ENCODE measurements at regions not wholly inside any gene's neighbourhood (a gene's known extent, or its start where the extent isn't known, plus 50 kb on each side); places are given as distances from the start of the nearest gene placed in this dataset.

- no peak overlapping the region for H2BK15ac ChIP-seq (ENCODE audit: low read depth, poor library complexity, severe bottlenecking)
- H3K27me3 ChIP-seq (ENCODE audit: control insufficient read depth in 1 of 2, insufficient read depth in 1 of 2, low read length in 2 of 2): no peaks in the 10 kb centered on the region
- 61% methylated on average over 6 of the region's 6 CpGs for WGBS
- H3K4me1 ChIP-seq (ENCODE audit: control insufficient read depth, insufficient read depth, low read depth, low read length): no peaks in the 10 kb centered on the region
- H2AFZ ChIP-seq (ENCODE audit: low read depth, low read length): no peak overlapping the region
- H4K91ac ChIP-seq (ENCODE audit: low read length): no peak overlapping the region
- H3K4ac ChIP-seq (ENCODE audit: low read depth in 1 of 2, low read length in 2 of 2): no peak overlapping the region
- no peak overlapping the region for H3K23ac ChIP-seq (ENCODE audit: low read length in 2 of 2)
- H2BK5ac ChIP-seq (ENCODE audit: low read depth, low read length, poor library complexity, severe bottlenecking): no peak overlapping the region
- no peak overlapping the region for H2BK12ac ChIP-seq (ENCODE audit: low read length in 2 of 2)
- H3K4me2 ChIP-seq (ENCODE audit: low read length, poor library complexity, severe bottlenecking): no peak overlapping the region
- peak; percentile 19 for DNase-seq
- H3K18ac ChIP-seq (ENCODE audit: low read depth in 1 of 2, low read length in 2 of 2): no peak overlapping the region
- H3K14ac ChIP-seq (ENCODE audit: low read length in 2 of 2): no peak overlapping the region
- H3K79me1 ChIP-seq (replicated peaks; ENCODE audit: low read length, poor library complexity, severe bottlenecking): no peaks in the 10 kb centered on the region
- H4K8ac ChIP-seq (ENCODE audit: low read length): no peak overlapping the region
- no peak overlapping the region for H2AK5ac ChIP-seq (ENCODE audit: low read length, severe bottlenecking)
- no peaks in the 10 kb centered on the region for H3K9me3 ChIP-seq (ENCODE audit: control insufficient read depth, low read length)
- no peak overlapping the region for H2BK120ac ChIP-seq (ENCODE audit: low read depth, low read length)
- H3K27ac ChIP-seq (ENCODE audit: low read length, poor library complexity, severe bottlenecking): no peak overlapping the region
- no peak overlapping the region for H3K9ac ChIP-seq (ENCODE audit: low read length)
- no peak overlapping the region for H3K4me3 ChIP-seq (ENCODE audit: insufficient read depth in 1 of 2, low read depth in 1 of 2, low read length in 2 of 2)
- no peaks in the 10 kb centered on the region for H3K36me3 ChIP-seq (ENCODE audit: control insufficient read depth in 1 of 2, insufficient read depth in 2 of 2, low read depth in 1 of 2, low read length in 2 of 2)
Observed at GRCh38 chr2:15042801-15043217, 410.3 kb downstream of the LRATD1 start.

- no peak overlapping the region for H3K4me3 ChIP-seq (ENCODE audit: insufficient read depth in 1 of 2, low read depth in 1 of 2, low read length in 2 of 2)
- no peaks in the 10 kb centered on the region for H3K36me3 ChIP-seq (ENCODE audit: control insufficient read depth in 1 of 2, insufficient read depth in 2 of 2, low read depth in 1 of 2, low read length in 2 of 2)
- no peak overlapping the region for H3K9ac ChIP-seq (ENCODE audit: low read length)
- no peak overlapping the region for H4K91ac ChIP-seq (ENCODE audit: low read length)
- H3K9me3 ChIP-seq (ENCODE audit: control insufficient read depth, low read length): no peaks in the 10 kb centered on the region
- no peak overlapping the region for H3K4ac ChIP-seq (ENCODE audit: low read depth in 1 of 2, low read length in 2 of 2)
- H2AK5ac ChIP-seq (ENCODE audit: low read length, severe bottlenecking): no peak overlapping the region
- no peak overlapping the region for H2BK15ac ChIP-seq (ENCODE audit: low read depth, poor library complexity, severe bottlenecking)
- H2AFZ ChIP-seq (ENCODE audit: low read depth, low read length): no peak overlapping the region
- no peak overlapping the region for H3K27ac ChIP-seq (ENCODE audit: low read length, poor library complexity, severe bottlenecking)
- H2BK5ac ChIP-seq (ENCODE audit: low read depth, low read length, poor library complexity, severe bottlenecking): no peak overlapping the region
- H3K79me1 ChIP-seq (replicated peaks; ENCODE audit: low read length, poor library complexity, severe bottlenecking): no peaks in the 10 kb centered on the region
- no peak overlapping the region for H2BK120ac ChIP-seq (ENCODE audit: low read depth, low read length)
- no peak overlapping the region for H4K8ac ChIP-seq (ENCODE audit: low read length)
- H2BK12ac ChIP-seq (ENCODE audit: low read length in 2 of 2): no peak overlapping the region
- WGBS: 34% methylated on average over 4 of the region's 4 CpGs
- H3K23ac ChIP-seq (ENCODE audit: low read length in 2 of 2): no peak overlapping the region
- H3K27me3 ChIP-seq (ENCODE audit: control insufficient read depth in 1 of 2, insufficient read depth in 1 of 2, low read length in 2 of 2): no peaks in the 10 kb centered on the region
- H3K4me2 ChIP-seq (ENCODE audit: low read length, poor library complexity, severe bottlenecking): no peak overlapping the region
- H3K4me1 ChIP-seq (ENCODE audit: control insufficient read depth, insufficient read depth, low read depth, low read length): no peaks in the 10 kb centered on the region
- no peak for DNase-seq
- no peak overlapping the region for H3K14ac ChIP-seq (ENCODE audit: low read length in 2 of 2)
- H3K18ac ChIP-seq (ENCODE audit: low read depth in 1 of 2, low read length in 2 of 2): no peak overlapping the region
Observed at GRCh38 chr2:15043336-15044058, 411.0 kb downstream of the LRATD1 start.

- H3K4me3 ChIP-seq (ENCODE audit: insufficient read depth in 1 of 2, low read depth in 1 of 2, low read length in 2 of 2): no peak overlapping the region
- no peak overlapping the region for H2BK12ac ChIP-seq (ENCODE audit: low read length in 2 of 2)
- H3K18ac ChIP-seq (ENCODE audit: low read depth in 1 of 2, low read length in 2 of 2): no peak overlapping the region
- no peak overlapping the region for H3K23ac ChIP-seq (ENCODE audit: low read length in 2 of 2)
- no peak overlapping the region for H3K14ac ChIP-seq (ENCODE audit: low read length in 2 of 2)
- H3K4me2 ChIP-seq (ENCODE audit: low read length, poor library complexity, severe bottlenecking): no peak overlapping the region
- H3K36me3 ChIP-seq (ENCODE audit: control insufficient read depth in 1 of 2, insufficient read depth in 2 of 2, low read depth in 1 of 2, low read length in 2 of 2): no peaks in the 10 kb centered on the region
- no peak overlapping the region for H2BK5ac ChIP-seq (ENCODE audit: low read depth, low read length, poor library complexity, severe bottlenecking)
- no peak overlapping the region for H3K27ac ChIP-seq (ENCODE audit: low read length, poor library complexity, severe bottlenecking)
- H4K8ac ChIP-seq (ENCODE audit: low read length): no peak overlapping the region
- no peak overlapping the region for H2BK15ac ChIP-seq (ENCODE audit: low read depth, poor library complexity, severe bottlenecking)
- no peak overlapping the region for H2AK5ac ChIP-seq (ENCODE audit: low read length, severe bottlenecking)
- no peak overlapping the region for H3K4ac ChIP-seq (ENCODE audit: low read depth in 1 of 2, low read length in 2 of 2)
- DNase-seq: no peak
- H3K79me1 ChIP-seq (replicated peaks; ENCODE audit: low read length, poor library complexity, severe bottlenecking): no peaks in the 10 kb centered on the region
- H2BK120ac ChIP-seq (ENCODE audit: low read depth, low read length): no peak overlapping the region
- WGBS: 83% methylated on average over 4 of the region's 4 CpGs
- H2AFZ ChIP-seq (ENCODE audit: low read depth, low read length): no peak overlapping the region
- no peak overlapping the region for H3K9ac ChIP-seq (ENCODE audit: low read length)
- no peaks in the 10 kb centered on the region for H3K4me1 ChIP-seq (ENCODE audit: control insufficient read depth, insufficient read depth, low read depth, low read length)
- no peaks in the 10 kb centered on the region for H3K27me3 ChIP-seq (ENCODE audit: control insufficient read depth in 1 of 2, insufficient read depth in 1 of 2, low read length in 2 of 2)
- no peak overlapping the region for H4K91ac ChIP-seq (ENCODE audit: low read length)
- no peaks in the 10 kb centered on the region for H3K9me3 ChIP-seq (ENCODE audit: control insufficient read depth, low read length)
Observed at GRCh38 chr2:15045054-15045453, 412.5 kb downstream of the LRATD1 start.

- no peak overlapping the region for H3K23ac ChIP-seq (ENCODE audit: low read length in 2 of 2)
Observed at GRCh38 chr2:15047184-15047583, 414.7 kb downstream of the LRATD1 start.

More at GRCh38 chr2:15047184-15047583, 414.7 kb downstream of the LRATD1 start:
- no peak overlapping the region for H3K14ac ChIP-seq (ENCODE audit: low read length in 2 of 2)
- DNase-seq: no peak
- no peak overlapping the region for H3K27ac ChIP-seq (ENCODE audit: low read length, poor library complexity, severe bottlenecking)
- H3K4ac ChIP-seq (ENCODE audit: low read depth in 1 of 2, low read length in 2 of 2): no peak overlapping the region
- no peak overlapping the region for H2BK120ac ChIP-seq (ENCODE audit: low read depth, low read length)
- H3K9me3 ChIP-seq (ENCODE audit: control insufficient read depth, low read length): no peaks in the 10 kb centered on the region
- H3K36me3 ChIP-seq (ENCODE audit: control insufficient read depth in 1 of 2, insufficient read depth in 2 of 2, low read depth in 1 of 2, low read length in 2 of 2): no peaks in the 10 kb centered on the region
- H2BK15ac ChIP-seq (ENCODE audit: low read depth, poor library complexity, severe bottlenecking): no peak overlapping the region
- no peak overlapping the region for H3K4me3 ChIP-seq (ENCODE audit: insufficient read depth in 1 of 2, low read depth in 1 of 2, low read length in 2 of 2)
- no peak overlapping the region for H4K91ac ChIP-seq (ENCODE audit: low read length)
- no peak overlapping the region for H2AFZ ChIP-seq (ENCODE audit: low read depth, low read length)
- H2AK5ac ChIP-seq (ENCODE audit: low read length, severe bottlenecking): no peak overlapping the region
- no peak overlapping the region for H3K9ac ChIP-seq (ENCODE audit: low read length)
- 58% methylated on average over 5 of the region's 5 CpGs for WGBS
- H3K4me2 ChIP-seq (ENCODE audit: low read length, poor library complexity, severe bottlenecking): no peak overlapping the region
- H4K8ac ChIP-seq (ENCODE audit: low read length): no peak overlapping the region
- H3K79me1 ChIP-seq (replicated peaks; ENCODE audit: low read length, poor library complexity, severe bottlenecking): no peaks in the 10 kb centered on the region
- H3K27me3 ChIP-seq (ENCODE audit: control insufficient read depth in 1 of 2, insufficient read depth in 1 of 2, low read length in 2 of 2): no peaks in the 10 kb centered on the region
- H2BK5ac ChIP-seq (ENCODE audit: low read depth, low read length, poor library complexity, severe bottlenecking): no peak overlapping the region
- no peak overlapping the region for H3K18ac ChIP-seq (ENCODE audit: low read depth in 1 of 2, low read length in 2 of 2)
- H3K4me1 ChIP-seq (ENCODE audit: control insufficient read depth, insufficient read depth, low read depth, low read length): peaks cover 2% of the 10 kb centered on the region
- no peak overlapping the region for H2BK12ac ChIP-seq (ENCODE audit: low read length in 2 of 2)

All from mesenchymal stem cell (in vitro differentiated cells and primary cell).